Bone marrow (tissue), 2 donors: ENCODE measurements at regions not wholly inside any gene's neighbourhood (a gene's known extent, or its start where the extent isn't known, plus 50 kb on each side); places are given as distances from the start of the nearest gene placed in this dataset.

Experiments
- DNase-seq, 2 donors: peaks; one replicate each; lab custom pipeline; 2025; lab: John Stamatoyannopoulos, UW

GRCh38 chr13:105446197-105446596 is 1089.3 kb downstream of the EFNB2 start:
- DNase-seq, result no peak

- no peak for DNase-seq
These were observed 1089.7 kb downstream of the EFNB2 start for GRCh38 chr13:105445796-105446195.

DNA sequence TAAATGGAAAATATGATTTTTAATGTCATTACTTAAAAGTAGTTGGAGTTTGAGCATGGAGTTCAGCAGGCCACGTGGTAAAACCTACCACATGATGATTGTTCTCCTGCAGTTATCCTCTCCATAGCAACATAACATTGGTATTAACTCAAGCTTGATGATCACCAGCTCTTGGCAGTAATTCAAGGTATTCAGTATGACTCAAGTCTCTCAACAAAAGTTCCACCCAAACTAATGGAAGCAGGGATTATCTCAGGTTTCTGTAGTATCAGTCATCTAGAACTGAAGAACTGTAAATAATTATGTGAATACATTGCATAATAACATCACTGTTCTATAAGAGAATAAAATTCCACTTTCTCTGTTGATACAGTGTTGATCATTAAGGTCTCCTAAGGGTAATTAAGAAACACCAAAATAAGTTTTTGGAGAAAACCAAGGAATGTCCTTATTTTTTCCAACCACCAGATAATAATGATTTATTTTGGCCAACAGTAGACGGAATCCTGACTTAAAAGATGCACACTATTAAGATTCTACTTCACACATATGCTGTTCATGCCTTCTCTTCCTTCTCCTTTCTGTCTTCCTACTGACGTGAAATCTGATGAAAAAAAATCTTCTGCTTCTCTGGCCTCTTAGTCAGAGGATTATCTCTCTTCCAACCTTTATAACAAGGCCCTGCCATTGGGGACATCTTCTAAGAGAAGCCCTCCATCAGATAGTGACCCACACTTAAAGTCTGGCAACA is 1092.3 kb downstream of the EFNB2 start:
- DNase-seq, result no peak

DNA sequence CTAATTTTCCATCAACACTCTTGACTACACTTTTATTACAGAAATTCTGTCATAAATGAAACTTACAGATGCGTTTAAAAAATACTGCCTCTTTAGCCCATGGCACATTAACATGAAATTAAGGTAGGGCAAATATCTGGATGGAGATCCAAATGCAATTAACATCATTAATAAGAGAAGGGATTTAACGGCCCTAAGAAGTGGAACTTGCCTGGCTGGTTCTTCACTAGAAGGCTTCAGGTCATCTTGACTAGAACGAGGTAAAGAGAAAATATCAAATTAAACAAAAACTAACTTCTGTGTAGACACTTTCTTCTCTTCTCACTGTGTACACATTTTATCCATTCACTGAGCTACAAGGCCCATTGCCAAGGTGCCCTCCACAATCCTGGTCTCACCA is 1093.4 kb downstream of the EFNB2 start:
- DNase-seq, result no peak

GRCh38 chr13:105441051-105441750 is 1094.3 kb downstream of the EFNB2 start:
- DNase-seq, result no peak

- no peak for DNase-seq
These were observed 1098.5 kb downstream of the EFNB2 start for GRCh38 chr13:105436943-105437342.

DNA sequence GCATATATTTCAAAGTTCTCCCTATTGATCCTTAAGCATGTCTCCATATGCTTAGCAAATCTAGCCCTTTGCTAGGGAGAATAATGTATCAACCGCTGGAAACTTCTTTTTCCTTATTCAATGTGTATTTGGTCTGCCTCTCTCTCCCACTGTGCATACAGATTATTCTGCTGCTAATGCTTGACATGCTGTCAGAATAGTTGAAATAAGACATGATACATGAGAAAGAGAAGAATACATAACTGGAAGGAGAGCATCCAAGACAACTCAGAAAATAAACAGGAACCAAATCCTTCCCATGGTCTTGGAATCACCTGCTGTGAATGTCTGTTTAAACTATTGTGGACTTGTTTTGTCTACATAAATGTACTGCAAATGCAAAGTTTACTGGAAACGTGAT is 1103.0 kb downstream of the EFNB2 start:
- no peak for DNase-seq

GRCh38 chr13:105428811-105429210 is 1106.7 kb downstream of the EFNB2 start:
- no peak for DNase-seq

DNA sequence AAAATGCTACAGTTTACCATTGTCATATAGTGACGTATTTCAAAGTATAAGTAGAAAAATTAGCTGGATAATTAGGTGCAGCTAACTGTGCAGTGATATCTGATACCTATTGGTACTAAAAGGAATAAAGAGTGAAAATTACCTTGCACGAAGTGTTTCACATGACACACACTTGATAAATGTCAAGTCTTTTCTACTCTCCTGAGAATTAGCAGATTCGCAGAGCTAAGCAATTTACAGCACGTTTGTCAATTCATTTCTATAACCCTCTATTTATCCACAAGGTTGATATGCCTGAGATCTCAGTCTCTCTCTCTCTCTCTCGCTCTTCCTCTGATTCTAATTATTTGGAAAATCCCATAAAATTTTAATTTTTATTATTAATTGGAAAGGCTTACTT is 1109.0 kb downstream of the EFNB2 start:
- no peak for DNase-seq

DNA sequence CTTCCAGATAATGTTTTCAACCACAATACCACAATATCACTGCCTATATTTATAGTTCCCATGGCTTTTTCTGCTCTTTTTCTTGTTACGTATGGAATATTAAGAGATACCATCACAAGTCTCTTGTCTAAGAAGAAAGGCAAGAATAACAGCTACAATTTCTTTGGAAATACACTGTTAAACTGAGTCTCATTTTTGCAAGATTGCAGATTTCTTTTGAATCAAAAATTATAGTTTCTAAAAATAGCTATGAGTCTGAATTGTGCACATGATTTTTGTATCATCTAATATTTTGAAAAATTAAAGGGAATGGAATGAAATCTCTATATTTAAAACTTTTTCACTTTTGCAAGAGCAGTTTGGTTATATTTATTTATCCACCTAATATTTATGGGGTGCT is 1120.8 kb downstream of the EFNB2 start:
- DNase-seq, result no peak

DNA sequence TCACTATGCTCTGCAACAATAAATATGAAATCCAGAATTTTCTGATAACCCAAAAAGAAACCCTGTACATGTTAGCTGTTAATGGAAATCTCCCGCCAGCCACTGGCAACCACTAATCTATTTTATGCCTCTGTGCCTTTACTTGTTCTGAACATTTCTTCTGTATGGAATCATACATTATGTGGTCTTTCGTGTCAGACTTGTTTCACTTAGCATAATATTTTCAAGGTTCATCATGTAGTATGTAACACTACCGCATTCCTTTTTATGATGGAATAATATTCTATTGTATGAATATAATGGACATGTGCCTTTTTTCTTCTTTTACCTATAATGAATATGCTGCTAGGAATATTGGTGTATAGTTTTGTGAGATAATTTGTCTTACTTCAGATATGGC is 1123.3 kb downstream of the EFNB2 start:
- DNase-seq, result no peak

DNA sequence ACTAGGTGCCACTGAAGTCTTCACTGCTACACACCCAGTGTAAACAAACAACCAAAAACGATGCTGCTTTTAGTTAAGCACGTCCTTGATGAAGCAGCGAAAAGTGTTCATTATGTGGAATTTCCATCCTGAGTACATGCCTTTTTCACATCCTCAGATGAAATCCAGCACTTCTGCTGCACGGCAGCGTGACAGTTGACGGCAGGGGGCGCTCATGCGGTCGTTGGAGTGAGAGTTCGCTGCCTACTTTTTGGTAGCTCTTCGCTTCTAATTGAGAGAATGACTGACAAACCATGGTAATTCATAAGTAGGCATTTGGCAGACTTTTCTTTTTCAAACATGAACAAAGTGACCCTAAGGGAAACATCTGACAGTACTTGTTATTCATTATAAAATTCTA is 1124.9 kb downstream of the EFNB2 start:
- DNase-seq, result no peak

DNA sequence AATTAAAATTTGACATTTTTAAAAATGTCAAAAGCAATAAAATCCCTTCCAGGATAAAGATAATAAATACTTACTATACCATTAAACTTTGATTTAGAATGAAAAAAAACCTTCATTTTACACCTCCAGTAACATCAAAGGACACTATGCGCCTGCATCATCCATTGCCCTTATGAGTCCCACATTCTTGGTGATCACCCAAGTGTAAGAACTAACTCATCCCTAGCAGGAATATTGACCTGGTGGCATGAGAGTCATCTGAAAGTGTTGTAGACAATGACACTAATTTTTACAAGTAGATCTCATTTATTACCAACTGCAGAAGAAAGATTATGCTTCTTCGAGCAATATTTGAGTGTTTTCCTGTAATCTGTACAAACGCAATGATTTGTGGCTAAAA is 1128.9 kb downstream of the EFNB2 start:
- DNase-seq, result no peak

GRCh38 chr13:105403086-105403485 is 1132.4 kb downstream of the EFNB2 start:
- DNase-seq, result no peak

- no peak for DNase-seq
These were observed 1140.4 kb downstream of the EFNB2 start for GRCh38 chr13:105395041-105395440.

GRCh38 chr13:105389373-105389772 is 1146.1 kb downstream of the EFNB2 start:
- no peak for DNase-seq

DNA sequence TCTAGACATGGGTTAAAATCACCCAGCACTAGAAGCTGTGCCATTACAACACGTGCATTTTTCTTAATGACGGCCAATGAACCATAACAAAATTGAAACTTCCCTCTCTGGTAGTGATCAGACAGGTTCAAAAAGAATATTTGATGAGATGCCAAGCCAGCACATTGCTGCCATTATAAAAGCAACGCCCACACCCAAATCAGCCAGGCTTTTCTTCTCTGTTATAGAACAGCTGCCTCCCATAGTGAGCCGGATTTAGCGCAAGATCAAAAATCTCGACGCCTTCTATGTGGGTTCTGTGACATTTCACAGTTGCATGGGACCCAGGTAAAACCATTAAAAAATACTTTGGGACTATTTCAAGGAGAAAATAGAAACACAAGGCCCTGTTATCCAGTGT is 1158.0 kb downstream of the EFNB2 start:
- DNase-seq, result no peak

DNA sequence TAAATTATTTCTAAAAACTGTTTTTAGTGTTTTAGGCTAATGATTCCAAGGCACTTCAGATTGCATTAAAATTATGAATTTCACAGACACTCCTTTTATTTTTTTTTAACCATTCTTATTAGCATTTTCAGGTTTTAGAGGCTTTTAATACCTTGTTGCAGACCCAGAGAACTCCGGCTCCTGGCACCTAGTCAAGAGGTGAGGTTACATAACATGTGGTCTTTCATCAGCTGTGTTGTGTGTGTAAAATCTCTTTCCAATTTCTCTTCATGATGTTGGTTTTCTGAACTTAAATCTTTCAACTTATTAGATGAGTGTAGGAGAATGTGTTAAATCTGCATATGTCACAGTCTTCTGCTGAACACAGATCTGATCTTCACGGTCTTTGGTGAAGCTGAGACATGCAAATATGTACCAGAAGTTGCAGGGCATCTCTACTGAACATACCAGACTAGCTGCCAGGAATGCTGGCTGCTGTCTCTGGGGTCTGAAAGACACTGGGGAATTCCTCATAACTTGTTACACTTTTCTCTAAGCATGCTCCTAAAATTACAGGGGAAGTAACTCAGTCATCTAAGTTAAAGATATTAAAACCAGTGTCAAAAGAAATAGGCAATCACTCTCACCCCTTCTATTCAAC is 1165.3 kb downstream of the EFNB2 start:
- DNase-seq, result no peak

- no peak for DNase-seq
These were observed 1166.7 kb downstream of the EFNB2 start for GRCh38 chr13:105368781-105369180.

DNA sequence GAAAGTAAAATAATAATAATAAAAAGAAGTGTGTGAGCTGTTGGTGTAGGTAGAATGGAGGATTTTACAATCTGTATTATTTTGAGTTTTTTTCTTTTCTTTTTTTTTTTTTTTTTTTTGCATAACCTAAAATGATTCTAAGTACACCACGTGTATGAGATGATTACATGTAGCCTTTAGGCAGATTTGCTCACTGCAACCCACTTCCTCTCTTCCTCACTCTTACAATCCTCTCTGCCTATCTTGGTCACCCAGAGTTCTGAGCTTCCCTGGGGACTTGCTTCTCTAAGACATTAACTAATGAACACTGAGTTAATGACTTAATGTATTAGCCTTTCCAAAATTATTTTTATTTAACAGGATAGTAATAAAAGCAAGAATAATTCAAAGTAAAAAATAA is 1169.6 kb downstream of the EFNB2 start:
- DNase-seq, result no peak

- DNase-seq, result no peak
These were observed 1170.4 kb downstream of the EFNB2 start for GRCh38 chr13:105365021-105365550.

DNA sequence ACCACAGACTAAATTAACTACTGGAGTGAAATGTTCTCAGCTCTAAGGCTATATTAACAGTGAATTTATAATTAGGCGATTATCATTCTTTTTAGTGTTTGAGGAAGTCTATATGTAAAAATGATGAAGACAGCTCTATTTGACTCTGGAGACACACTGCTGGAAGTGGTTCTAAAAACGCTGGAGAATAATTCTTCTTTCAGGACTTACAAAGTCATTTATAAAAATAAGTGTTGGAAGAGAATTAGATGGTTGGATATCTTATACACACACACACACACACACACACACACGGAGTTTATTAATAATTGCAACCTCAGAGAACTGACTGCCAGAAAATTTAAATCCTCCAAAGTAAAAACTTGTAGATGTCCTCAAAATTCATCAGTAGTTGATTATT is 1171.3 kb downstream of the EFNB2 start:
- no peak for DNase-seq
